ENCODE measurements at regions not wholly inside any gene's neighbourhood (a gene's known extent, or its start where the extent isn't known, plus 50 kb on each side); places are given as distances from the start of the nearest gene placed in this dataset.

DNA sequence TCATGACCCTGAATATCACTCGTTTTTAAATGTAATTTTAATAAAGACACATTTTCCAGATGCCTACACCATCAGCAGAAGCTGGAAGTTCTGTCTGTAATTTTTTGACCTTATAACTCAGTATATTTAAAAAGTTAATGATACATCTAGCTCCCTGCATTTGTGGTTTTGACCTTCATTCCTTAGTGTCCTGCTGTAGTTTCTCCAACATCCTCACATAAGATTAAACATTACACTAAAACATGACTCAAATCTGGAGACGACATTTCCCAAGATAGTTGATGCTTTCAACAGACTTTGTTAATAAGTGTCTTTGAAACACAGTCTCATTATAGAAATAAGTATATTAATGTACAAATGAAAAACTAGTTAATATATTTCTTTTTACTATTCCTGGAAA lies 363.1 kb downstream of the POM121L12 start:
- TF ChIP-seq, protein P1, sequence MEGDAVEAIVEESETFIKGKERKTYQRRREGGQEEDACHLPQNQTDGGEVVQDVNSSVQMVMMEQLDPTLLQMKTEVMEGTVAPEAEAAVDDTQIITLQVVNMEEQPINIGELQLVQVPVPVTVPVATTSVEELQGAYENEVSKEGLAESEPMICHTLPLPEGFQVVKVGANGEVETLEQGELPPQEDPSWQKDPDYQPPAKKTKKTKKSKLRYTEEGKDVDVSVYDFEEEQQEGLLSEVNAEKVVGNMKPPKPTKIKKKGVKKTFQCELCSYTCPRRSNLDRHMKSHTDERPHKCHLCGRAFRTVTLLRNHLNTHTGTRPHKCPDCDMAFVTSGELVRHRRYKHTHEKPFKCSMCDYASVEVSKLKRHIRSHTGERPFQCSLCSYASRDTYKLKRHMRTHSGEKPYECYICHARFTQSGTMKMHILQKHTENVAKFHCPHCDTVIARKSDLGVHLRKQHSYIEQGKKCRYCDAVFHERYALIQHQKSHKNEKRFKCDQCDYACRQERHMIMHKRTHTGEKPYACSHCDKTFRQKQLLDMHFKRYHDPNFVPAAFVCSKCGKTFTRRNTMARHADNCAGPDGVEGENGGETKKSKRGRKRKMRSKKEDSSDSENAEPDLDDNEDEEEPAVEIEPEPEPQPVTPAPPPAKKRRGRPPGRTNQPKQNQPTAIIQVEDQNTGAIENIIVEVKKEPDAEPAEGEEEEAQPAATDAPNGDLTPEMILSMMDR (IDR thresholded peaks at IDR 0.05) = no peak
- no peak for TF ChIP-seq POLR2A (IDR thresholded peaks at IDR 0.05)
- no peak for TF ChIP-seq EP300 (IDR thresholded peaks at IDR 0.05)
